Superior temporal gyrus (tissue), 1 donor: ENCODE measurements at regions not wholly inside any gene's neighbourhood (a gene's known extent, or its start where the extent isn't known, plus 50 kb on each side); places are given as distances from the start of the nearest gene placed in this dataset.
"Not testable (repeated sequence)": the region's sequence is repeated elsewhere in the genome, so short reads cannot be mapped to it uniquely, and the experiment has no call there.

Source experiments
- DNase-seq: peaks from one replicate; pipeline ENCODE4 v3.0.0-alpha.2; 2016; ENCODE audit errors: extremely low spot score

GRCh38 chr10:84632866-84633265, 304.5 kb downstream of the CCSER2 start:
- no peak for DNase-seq

DNA sequence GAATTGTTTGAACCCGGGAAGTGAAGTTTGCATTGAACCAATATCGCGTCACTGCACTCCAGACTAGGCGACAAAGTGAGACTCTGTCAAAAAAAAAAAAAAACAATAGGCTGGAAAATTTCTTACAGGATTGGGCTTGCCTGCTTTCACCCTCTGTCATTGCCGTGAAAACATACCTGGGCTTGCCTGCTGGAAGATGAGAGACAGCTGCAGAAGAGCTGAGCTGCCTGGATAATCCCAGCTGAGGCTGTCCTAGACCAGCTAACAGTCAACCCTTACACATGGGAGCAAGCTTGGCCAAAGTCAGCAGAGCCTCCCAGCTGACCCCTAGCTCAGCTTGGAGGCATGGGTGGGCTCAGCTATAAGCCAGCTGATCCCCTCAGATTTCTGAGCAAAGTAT, 306.2 kb downstream of the CCSER2 start:
- DNase-seq = no peak

DNA sequence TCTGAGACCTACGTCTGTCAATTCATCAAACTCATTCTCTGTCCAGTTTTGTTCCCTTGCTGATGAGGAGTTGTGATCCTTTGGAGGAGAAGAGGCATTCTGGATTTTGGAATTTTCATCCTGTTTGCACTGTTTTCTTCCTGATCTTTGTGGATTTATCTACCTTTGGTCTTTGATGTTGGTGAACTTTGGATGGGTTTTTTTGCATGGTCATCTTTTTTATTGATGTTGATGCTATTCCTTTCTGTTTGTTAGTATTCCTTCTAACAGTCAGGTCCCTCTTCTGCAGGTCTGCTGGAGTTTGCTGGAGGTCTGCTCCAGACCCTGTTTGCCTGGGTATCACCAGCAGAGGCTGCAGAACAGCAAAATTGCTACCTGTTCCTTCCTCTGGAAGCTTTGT, 322.2 kb downstream of the CCSER2 start:
- not testable (repeated sequence) for DNase-seq

- no peak for DNase-seq
Observed at GRCh38 chr10:84654671-84655070, 326.3 kb downstream of the CCSER2 start.

GRCh38 chr10:84659027-84659426, 330.6 kb downstream of the CCSER2 start:
- no peak for DNase-seq

- no peak for DNase-seq
Observed at GRCh38 chr10:84659497-84660439, 331.4 kb downstream of the CCSER2 start.

DNA sequence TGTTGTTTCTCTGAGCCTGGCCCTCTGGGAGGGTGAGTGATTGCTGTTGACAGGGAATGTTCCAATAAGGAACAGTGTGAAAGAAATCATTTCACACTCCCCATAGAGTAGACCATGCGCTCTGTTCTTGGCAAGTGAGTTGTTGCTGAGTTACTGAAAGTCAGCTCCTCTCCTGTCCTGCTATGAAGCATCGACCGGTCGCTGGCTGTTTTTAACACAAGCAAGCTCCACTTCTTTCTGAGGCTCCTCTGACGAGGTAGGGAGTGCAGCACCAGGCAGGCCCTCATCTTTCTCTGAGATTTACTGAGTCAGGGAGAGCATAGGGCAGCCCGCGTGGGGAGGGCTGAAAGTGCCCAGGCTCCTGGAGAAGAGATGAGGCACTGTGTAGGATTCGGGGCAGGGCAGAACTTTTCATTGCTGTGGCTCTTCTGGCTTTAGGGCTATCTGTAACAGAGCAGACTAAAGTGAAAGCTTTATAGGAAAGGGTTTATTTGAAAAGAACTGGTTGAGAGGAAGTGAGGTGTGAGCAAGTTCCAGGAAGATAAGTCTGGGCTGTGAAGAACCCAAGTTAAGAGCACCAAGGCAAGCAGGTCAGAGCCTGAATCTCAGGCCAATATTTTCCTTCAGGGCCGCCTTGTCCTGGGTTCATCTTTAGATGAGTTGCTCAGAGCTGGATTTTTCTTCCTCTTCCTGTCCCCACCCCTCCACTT, 332.2 kb downstream of the CCSER2 start:
- no peak for DNase-seq

DNA sequence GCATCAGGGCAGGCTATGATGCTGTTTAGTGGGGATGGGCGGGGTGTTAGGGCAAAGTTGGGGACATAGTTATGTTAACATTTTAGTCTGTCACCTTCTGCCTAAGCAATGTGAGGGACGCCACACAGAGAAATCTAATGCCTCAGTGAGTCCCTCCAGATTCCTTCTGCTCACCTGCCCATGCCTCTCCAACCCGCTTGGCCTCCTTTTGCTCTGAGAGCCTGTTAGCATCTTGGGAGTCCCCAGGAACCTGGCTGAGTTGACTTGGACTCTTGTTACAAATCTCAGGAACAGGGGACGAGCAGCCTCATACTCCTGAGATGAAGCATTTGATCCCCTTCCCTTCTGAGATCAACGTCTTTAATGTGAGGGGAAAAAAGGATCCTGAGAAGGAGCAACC, 336.8 kb downstream of the CCSER2 start:
- no peak for DNase-seq

- DNase-seq = no peak
Observed at GRCh38 chr10:84665883-84666463, 337.6 kb downstream of the CCSER2 start.

DNA sequence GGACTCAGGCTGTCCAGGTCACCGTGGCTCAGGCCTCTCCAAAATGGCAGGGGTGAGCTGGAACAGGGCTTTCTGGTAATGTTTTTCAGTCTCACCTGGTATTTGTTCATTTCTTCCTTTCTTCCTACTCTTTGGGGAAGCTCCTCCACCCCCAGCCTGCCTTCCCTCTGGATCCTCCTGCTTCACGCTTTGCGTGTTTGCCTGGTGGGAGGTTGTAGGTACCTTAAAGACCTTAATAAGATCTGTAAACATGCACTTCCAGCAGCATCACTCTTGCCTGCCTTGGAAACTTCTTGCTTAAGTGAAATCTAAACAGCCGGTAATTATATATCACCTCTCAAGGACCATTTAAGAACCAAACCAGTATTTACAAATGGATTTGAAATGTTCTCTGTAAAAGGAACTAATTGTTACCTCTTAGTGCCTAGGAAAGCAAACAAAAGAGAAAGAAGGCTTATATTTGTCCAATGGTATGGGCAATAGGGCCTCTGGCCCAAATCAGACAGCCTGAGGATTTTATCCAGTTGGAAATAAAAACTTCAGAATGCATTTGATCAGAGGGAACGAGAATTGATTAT, 339.9 kb downstream of the CCSER2 start:
- no peak for DNase-seq

- no peak for DNase-seq
Observed at GRCh38 chr10:84675060-84675459, 346.7 kb downstream of the CCSER2 start.

GRCh38 chr10:84676536-84676935, 348.1 kb downstream of the CCSER2 start:
- DNase-seq = no peak

GRCh38 chr10:84681781-84682180, 353.4 kb downstream of the CCSER2 start:
- no peak for DNase-seq

- no peak for DNase-seq
Observed at GRCh38 chr10:84683550-84683949, 355.2 kb downstream of the CCSER2 start.

GRCh38 chr10:84683980-84684740, 355.8 kb downstream of the CCSER2 start:
- no peak for DNase-seq

DNA sequence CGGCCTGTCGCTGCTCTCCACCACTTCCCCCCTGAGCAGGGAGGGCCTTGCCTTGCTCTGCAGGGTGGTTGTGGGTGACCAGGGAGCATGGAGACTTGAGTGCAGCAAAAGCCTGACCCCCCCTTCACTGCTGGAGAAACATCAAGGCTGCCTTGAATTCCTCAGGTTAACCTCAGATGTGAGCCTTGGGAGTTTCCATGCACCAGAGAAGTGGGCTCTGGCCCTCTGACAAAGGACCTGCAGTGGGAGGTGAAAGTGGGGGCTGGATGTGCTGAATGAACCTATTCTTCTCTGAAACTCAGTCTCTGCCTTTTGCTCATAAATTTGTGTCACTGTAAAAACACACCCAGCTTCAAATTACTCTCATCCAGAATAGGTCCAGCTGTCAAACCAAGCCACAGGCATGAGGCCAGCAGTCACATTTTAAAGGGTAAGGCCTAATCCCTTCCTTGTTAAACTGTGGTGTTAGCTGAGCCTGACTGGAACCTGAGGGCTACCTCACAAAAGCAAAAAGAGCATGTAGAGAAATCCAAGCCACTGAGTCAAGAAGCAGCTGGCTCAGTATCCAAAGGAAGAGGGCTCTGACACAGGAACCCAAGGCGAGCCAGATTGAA, 356.8 kb downstream of the CCSER2 start:
- DNase-seq = no peak

DNA sequence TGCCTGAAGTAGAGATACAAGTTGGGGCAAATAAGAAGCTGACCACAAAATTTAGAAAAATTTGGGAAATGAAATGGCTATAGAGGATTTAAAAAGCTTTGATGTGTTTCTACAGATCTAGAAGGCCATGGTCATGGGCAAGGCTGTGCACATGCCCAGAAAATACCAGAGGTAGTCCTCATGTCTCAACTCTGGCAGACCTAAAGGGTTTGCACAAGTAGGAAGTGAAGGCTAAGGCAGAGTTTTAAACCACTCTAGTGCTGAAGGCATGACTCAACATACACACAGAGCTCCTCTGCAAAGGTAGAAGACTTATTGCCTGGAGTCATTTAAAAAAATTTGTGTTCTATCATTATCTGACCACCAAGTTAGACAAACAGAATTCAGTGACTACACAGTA, 364.6 kb downstream of the CCSER2 start:
- no peak for DNase-seq

DNA sequence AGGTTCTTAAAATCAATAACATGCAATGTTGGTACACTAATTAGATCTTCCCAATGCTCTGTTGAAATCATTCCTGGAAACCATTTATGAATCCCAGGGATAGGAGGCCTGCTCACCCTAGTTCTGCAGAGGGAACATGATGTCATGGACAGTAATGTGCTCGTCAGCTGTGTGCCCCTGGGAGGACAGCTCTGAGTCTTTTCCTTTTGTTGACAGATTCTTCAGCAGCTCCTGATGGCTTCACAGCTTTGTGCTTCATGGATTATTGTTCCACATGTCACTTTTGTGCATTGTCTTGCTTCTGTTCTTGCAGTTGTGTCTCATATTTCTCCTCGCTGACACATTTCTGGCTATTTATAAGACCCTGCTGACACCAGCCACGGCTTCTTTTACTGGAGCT, 367.5 kb downstream of the CCSER2 start:
- DNase-seq = no peak

DNA sequence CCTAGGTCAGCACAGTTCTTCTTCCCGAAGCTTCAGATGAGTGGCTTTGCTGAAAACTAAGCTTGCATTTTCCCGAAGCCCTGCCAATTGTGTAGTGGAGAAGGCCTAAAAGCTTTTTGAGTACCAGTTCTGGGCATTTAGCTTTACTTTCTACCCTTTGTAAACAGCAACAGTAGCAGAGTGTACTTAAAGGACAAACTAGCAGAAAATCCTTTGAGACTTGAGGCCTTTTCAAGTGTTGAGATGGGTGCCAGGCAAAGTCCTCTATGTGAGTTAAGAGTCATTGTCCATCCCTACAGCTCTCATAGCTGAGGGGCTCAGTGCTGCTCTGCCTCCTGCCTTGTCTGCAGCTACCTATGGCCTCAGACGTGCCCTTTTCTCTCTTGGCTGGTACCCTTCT, 368.2 kb downstream of the CCSER2 start:
- DNase-seq = no peak

DNA sequence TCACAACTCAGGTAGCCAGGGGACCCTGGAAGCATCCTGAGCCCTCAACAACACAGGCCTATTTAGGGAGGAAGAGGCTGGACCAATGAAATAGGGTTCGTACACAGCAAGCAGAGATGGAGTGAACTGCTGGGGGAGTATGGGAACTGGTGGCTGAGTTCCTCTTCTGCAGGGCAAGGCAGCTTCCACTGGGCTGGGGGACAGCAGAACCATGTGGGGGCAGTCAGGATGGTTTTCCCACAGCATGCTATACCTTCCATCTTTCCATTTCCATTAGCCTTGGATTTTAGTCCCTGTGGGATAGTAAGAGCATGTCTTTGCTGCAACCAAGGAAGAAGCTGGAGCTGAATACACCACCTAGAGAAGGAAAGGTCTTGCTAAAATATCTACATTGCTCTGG, 370.6 kb downstream of the CCSER2 start:
- no peak for DNase-seq
